DMS114 treated with DMSO at 0.1 percent for 48 hours (cell line): ENCODE measurements at regions not wholly inside any gene's neighbourhood (a gene's known extent, or its start where the extent isn't known, plus 50 kb on each side); places are given as distances from the start of the nearest gene placed in this dataset.

Source experiments
- DNase-seq: peaks from one replicate; lab custom pipeline; 2025; ENCODE audit not compliant: unreplicated experiment; lab: John Stamatoyannopoulos, UW

DNA sequence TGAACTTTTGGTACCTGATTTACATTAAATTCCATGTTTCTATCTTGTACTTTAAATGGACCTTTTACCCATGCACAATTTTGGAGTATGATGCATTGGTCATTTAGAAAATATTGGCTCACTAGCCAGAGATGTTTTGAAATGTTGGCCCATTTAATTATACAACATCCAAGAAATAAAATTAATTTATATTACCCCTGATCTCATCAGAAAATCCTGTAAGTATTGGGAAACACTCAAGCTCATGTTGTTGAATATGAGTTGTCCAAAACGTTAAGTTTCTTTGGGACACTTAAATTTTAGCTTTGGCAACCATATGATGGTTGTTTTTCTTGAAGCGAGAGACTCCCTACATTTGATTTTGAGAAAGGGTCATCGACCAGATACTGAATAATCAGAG lies 492.7 kb downstream of the RPS24 start:
- no peak for DNase-seq

DNA sequence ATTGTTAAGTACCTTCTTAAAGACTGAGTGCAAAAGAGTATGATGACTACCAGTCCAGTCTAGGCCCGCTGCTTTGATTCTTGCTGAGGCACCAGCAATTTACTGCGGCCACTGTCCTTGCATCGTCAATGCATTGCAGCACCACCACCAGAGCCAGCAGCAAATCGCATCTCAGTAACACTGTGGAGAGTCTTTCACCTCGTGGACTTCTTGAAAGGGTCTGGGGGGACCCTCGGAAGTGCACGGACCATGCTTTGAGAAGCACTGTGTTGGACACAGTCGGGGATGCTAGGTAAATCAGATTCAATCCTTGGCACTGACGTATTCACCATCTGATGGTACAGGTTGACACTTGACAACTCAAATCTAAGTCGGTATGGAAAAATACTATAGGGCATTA lies 493.6 kb downstream of the RPS24 start:
- no peak for DNase-seq

DNA sequence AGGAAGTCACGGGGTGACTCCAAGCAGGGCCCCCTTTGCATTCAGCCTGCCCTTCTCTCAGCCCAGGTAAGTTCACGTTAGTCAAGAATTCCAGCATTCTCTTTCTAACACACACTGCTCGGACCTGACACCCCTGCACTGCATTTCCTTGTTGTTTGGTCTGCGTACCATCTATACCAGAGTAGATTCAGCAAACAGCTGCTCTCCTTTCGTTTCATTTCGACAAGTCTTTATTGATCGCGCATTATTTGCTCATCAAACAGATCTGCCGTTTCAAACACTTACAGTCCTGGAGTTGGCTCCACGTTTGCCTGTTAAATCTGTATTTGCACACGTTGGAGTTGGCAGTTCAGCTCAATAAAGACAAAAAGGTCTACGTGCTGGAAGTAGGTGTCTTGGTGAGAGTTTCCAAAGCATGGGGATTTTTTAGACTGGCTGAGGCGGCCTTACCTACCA lies 495.1 kb downstream of the RPS24 start:
- DNase-seq, result no peak

DNA sequence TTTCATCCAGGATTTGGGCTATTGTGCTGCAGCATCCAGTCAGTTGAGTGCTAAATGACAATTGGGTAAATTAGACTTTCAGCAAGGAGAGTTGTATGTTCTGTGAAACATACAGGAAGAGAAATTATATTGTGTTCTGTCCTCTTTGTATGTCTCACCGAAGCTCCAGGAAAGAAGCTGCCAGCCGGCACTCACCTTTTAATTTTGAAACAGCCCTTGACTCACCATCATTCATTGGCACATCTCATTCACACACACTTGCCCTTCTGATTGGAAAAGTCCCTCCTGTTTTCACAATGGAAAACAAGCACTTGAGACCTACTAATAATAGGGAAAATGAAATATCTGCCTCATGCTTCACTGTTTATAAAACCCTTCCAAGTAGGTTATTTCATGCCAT lies 495.6 kb downstream of the RPS24 start:
- no peak for DNase-seq

DNA sequence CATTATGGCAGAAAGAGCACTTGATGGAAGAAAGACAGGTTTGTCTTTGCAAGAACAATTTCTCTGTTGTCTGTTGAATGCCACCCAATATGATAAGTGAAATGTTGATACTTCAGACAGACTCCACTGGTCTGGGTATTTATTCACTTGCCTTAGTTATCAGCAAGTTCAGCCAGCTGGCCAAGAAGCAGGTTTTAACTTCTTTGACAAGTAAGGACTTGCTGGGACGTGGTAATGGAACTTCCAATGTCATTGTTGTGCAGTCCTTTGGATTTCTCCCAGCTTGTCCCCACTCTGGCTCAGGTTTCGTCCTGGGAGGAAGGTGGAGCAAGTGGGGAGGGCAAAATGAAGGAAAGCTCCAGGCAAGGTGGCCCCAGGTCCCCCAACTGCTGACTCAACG lies 497.4 kb downstream of the RPS24 start:
- DNase-seq, result no peak

DNA sequence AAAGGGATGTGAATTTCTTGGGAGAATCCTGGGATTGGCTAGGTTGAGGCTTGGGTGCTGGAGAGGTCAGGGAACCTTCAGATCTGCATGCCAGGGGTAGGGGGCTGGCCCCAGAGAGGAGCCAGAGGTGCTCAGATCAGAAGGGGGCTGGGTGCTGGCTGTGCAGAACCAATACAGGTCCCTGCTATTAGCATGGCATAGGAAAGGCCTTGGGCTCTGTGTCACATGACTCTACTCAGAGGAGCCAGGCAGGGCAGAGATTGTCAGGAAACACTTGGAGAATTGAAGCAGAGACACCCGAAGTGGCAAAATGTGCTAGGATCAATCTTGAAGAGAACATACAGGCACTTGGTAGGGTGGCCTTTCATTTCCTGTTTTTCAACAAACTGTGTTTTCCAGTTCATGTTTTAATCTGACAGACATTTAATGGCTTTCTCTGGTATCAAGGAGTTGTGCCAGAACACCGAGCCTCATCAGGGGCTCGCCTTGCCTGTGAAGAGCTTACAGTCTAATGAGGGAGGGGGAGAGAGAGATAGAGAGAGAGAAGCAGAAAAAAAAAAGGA lies 498.9 kb downstream of the RPS24 start:
- DNase-seq, result no peak

DNA sequence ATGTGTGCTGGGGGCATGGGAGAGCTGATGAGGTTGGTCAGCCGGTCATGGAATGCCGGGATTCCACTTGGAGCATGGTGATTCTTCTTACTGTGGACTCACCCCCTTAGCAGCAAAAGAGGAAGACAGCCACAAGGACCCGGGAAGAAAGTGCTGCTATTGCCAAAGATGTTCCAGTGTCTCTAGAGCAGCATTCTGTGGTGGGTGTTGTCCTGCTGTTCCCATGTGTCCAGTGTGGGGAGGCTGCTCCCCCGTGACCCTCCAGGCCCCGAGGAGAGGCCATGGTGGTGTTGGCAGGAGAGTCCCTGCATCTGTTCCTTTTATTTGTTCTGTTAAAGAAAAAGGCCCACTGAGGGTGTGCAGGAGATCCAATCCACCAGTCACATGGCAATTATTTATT lies 499.4 kb downstream of the RPS24 start:
- no peak for DNase-seq

DNA sequence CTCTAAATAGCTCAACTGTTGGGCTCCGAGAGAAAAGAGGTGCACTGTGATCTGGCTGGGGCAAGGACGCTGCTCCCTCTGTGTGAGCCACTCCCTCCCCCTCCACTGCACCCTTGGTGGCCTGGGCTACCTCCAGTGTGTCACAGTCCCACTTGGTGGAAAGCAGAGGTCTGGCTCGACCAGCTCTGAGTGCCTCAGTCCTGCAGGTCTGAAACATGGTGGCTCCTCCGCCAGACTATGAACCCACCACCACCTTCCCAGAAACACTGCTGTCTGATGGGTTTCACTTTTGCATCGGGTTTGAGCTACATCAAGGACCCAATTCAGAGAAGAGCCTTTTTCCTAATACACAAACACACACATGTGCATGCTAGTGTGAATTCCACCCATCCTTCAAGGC lies 500.1 kb downstream of the RPS24 start:
- no peak for DNase-seq

DNA sequence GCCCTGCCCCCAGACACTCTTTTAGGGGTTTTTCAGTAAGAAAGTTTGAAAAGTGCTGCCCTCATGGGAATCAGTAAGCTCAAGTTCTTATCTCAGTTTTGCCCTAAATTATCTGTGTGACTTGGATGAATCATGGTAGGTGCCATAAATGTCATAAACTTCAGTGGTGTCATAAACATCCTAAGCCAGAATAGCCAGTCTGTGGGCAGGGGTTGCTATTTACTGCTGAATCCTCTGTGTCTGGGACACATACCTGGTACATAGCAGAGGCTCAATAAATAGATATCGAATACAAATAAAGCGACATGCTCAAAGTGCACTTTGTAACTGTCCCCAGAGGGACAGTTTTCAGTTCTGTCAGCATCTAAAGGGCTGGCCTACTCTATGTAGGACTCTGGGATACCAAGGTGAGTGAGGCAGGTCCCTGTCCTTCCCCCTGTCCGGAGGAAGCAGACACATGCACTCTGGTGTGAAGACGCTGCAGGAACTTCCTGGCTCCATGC lies 502.1 kb downstream of the RPS24 start:
- no peak for DNase-seq

DNA sequence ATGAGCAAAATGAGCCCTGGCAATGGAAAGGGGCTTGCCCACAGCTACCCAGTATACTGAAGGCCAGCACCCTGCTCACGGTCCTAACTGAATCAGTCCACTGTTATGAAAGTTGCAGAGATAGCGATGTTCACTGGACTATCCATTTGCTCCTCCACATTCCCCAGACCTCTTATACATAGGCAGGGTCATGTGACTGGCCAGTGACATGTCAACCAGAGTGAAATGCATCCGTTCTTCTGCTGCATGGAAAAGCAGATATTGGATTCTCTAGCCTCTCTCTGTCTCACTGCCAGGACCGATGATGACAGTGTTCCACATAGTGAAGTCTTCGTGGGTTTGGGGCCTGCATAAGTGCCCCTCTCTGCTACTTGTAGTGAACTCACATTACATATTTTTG lies 503.4 kb downstream of the RPS24 start:
- DNase-seq, result no peak

DNA sequence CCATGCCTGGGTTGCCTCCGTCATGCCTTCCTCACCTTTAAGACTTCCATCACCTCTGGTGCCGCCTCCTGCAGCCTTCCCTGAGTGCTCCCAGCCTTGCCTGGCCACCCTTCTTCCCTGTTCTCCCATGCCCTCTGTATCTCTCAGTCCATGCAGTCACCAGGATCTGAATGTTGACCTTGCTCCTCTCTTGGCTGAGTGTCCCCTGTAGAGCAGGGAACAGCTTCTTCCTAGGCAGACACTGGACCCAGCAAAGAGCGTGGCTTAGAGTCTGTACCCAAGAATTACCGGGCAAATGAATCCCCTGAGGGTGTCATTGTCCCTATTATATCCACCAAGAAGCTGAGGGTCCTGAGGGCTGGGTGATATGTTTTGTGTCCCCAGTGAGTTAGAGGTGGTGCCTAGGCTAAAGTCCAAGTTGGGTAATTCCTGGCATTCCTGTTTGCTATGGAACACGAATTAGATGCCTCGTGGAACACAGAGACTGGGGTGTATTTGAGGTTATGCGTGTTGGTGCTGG lies 505.6 kb downstream of the RPS24 start:
- DNase-seq, result no peak

DNA sequence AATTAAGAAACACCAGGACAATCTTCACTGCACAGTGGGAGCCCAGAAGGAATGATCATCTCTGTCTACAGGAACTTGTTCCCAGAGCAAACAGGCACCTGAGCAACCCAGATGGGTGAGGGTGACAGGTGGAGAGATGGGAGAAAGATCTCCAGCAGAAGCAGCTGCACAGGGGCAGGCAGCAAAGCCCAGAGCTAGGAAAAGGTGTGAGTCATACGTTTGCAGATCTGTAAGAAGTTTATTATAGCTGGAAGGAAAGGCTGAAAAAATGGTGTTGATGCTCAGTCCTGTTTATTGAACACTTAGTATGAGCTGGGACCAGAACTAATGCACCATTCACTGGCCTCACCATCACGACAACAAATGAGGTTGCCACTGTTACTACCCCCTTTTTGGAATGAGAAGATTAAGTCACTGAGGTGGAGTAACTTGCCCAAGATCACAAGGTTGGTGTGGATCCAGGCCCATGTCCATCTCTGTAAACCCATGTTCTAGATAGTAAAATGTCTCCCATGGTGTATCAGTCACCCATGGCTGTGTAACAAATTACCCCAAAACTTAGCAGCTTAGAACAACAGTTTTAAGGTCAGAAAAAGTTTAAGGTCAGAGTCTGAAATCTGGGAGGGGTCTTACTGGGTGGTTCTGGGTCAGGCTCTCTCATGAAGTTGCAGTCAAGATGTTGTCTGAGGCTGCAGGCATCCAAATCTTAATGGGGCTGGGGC lies 506.9 kb downstream of the RPS24 start:
- no peak for DNase-seq

DNA sequence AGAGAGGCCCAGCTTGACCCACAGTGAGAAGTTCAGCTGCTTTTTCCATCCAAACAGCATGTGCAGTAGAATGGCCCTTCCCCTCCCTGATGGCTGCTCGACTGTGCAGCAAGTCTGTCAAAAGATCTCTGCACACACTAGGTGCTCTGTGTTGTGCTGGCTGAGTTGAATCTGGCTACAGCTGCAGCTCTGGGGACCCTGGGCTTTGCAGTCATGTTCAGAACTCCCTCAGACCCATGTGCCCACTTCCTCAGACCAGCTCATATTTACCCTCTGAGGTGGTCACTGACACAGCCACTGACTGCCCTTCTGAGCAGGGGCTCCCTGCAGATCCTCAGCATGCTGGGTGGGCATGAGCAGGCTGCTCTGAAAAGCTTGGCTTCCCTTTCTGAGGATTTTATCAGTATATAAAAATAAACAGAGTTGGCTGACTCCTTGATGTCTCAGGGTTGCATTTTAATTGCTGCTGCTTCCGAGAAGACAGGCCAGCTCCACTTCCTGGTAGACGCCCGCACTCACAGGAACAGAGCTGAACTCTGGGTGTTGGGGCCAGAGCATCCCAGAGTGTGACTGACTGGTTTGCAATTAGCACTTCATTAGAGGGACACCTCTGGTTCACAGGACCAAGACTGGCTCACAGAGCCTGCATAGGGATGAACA lies 507.9 kb downstream of the RPS24 start:
- DNase-seq, result no peak

DNA sequence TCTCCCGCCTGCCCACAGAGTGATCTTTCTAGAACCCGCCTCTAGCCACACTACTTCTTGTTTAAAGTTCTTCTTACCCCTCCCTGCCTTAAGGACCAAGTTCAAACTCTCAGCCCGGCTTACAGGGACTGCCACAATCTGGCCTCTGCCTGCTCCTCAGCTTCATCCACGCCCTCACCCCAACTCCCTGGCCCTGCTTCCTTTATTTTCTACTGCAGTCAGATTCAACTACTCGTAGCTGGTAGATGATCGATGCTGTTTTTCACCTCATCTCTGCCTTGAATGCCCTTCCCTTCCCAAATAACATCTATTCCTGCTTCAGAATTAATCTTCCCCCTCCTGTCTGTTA lies 508.5 kb downstream of the RPS24 start:
- DNase-seq, result no peak

DNA sequence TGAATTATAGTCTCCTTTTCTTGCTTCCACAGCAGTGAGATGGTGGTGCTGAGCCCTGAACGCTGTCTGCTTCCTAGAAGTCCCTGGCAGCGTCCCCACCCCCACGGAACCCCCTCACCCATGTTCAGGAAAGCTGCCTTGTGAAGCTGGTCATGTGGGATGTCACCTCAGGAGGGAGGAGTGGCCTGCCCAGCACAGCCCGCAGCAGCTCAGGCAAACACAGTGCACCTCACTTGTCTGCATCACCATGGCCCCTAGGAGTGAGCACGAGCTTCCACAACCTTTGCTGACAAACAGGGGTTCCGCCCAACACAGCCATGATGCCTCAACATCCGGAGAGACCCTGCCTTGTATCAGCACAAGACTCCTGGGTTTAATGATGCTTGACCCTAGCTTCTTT lies 508.9 kb downstream of the RPS24 start:
- DNase-seq, result no peak

DNA sequence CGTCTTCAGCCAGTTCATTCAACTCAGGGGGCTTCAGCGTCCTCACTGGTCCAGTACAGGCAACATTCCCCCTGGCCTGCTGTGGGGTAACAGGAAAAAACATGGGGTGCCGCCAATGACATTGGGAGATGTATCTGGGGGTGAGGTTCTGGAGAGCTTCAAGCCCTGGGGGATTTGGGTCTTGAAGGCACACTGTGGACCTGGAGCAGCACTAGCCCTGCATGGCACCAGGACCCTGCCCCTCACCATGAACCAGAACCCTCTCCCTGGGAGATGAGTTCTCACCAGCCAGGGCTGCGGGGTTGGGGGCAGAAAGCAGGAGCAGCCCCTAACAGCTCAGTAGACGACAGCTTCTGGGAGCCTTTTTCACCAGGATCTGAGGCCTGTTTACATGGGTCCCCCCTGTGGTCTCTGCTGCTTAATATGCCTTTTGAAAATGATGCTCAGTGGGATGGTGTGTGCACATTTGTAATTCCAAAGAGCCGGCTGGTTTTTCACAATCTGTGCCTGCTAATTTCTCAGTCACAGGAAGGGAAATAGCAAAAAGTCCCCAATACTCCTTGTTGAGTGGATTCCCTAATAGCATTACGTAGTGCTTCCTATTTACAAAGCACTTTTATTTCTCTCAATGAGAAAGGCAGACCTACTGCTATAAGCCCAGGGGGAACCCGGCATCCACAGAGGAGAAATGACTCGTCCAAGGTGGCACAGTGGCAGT lies 509.5 kb downstream of the RPS24 start:
- DNase-seq, result no peak

DNA sequence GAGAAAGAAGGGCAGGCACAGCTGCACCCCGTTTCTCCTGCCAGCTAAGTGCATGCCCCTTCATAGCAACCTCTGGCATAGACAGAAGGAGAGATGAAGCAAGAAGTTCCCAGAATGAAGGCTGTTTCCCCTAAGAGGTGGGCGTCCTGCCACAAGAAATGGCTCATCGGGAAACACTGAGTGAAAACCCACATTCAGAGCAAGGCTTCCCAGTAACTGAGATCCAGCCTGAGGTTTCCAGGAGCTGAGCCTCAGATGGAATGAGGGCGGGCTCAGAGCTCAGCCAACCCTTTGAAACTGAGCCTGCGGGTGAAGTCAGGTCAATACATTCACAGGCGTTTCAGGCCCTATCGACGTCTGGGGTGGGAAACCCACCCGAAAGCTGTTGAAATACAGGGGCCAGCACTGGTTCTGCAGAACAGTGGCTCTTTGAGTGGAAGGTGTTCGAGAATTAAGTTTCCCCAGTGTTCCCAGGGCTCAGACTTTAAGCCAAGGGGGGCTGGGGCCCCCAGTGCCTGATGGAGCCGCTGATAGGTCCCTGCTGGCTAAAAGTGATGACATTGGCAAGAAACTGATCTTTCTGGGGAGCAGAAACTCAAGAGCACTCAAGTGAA lies 510.2 kb downstream of the RPS24 start:
- DNase-seq, result no peak

DNA sequence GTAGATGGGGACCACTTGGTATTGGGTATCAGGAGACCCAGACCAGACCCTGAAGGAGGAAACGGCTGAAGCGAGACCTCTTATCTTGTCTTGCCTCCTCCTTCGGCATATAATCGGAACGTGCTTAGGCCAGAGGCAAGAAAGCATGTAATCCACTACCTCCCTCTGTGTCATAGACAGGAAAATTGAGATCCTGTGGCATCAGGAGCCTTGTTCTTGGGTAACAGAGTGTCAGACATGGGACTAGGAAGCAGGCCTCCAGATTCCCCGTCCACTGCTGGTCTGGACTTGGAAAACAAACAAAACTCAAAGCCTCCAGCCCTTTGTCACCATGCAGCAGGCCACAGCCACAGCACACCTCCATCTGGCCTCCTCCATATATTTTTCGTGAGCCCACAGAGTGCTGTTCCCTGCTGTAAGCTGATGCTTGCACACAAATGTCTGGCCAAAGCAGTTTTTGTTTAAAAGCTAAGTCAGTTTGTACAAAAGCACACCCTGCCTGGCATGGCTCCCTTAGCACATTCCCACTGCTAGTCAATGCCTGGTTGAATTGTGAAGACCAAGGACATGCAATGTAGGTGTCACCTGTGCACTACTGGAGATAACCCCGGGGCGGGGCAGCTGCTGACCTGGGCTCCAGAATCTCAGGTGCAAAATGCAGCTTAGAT lies 510.9 kb downstream of the RPS24 start:
- no peak for DNase-seq

DNA sequence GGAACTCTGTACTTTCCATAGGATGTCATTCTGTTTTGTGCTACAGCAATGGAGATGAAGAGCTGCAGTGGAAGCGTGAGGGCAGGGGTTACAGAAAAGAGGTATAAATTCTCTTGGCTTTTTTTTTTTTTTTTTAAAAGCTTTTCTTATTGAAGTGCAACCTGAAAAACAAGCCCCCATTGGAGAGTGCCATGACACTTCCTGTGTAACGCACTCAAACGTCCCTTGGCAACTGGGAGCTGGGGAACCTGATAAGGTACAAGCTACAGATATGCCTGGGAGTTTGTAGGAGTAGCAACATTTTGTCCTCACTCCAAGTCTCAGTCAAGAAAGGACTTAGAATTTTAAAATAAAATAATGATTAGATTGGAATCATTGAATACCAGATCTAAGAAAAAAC lies 512.1 kb downstream of the RPS24 start:
- DNase-seq, result no peak

DNA sequence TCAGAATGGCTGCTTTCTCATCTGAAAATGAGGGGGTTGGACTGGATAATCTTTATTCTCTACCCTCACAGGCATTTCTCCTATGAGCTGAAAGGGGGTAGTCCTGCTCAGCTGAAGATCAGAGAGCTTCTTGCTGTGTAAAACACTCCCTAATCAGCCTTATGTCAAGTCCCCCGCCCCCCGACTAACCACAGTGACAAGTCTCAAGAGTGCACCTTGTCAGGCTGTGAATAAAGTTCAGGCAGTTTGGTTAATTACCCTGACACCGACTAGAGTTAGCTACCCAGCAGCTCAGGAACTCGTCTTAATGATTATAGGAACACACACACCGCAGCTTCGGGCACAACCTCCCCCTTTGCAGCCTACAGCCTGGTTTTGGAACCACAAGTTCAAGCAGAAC lies 513.7 kb downstream of the RPS24 start:
- DNase-seq, result no peak

DNA sequence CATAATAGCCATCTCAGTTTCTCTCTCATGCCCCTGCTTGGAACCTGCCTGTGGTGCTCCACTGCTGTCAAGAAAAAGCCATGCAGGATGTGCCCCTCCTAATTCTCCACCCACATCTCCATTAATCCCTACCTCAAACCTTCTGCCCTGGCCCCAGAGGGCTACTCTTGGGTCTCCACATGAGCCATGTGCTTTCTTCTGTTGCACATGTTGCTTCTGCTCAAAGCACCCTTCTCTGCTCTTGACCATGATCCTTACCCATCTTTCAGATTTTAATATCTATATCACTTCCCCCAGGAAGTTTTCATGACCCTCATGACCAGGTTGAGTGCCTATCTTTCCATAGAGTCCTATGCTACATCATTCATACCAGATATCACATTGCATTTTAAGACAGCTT lies 514.2 kb downstream of the RPS24 start:
- no peak for DNase-seq
